HG03469 (cell line): ENCODE measurements at regions not wholly inside any gene's neighbourhood (a gene's known extent, or its start where the extent isn't known, plus 50 kb on each side); places are given as distances from the start of the nearest gene placed in this dataset.
"Not testable (repeated sequence)": the region's sequence is repeated elsewhere in the genome, so short reads cannot be mapped to it uniquely, and the experiment has no call there.

Experiments
- ATAC-seq: cut with Tn5 transposase; IDR thresholded peaks from one replicate; pipeline ENCODE4 v1.9.1; 2021; ENCODE audit warnings: mild to moderate bottlenecking, moderate library complexity, moderate number of reproducible peaks; ENCODE audit not compliant: unreplicated experiment

GRCh38 chr20:57780398-57780797, 70.6 kb upstream of the PMEPA1 start:
- ATAC-seq = no peak

- no peak for ATAC-seq
These were observed 69.7 kb upstream of the PMEPA1 start for GRCh38 chr20:57779401-57780003.

DNA sequence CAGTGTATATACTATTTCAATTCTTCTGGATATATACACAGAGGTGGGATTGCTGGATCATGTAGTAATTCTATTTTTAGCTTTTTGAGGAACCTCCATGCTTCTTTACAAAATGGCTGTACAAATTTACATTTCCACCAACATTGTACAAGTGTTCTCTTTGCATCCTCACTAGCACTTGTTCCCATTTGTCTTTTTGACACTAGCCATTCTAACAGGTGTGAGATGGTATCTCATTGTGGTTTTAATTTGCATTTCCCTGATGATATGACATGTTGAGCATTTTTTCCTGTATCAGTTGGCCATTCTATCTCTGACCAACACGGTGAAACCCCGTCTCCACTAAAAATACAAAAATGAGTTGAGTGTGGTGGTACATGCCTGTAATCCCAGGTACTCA, 68.1 kb upstream of the PMEPA1 start:
- ATAC-seq = no peak

DNA sequence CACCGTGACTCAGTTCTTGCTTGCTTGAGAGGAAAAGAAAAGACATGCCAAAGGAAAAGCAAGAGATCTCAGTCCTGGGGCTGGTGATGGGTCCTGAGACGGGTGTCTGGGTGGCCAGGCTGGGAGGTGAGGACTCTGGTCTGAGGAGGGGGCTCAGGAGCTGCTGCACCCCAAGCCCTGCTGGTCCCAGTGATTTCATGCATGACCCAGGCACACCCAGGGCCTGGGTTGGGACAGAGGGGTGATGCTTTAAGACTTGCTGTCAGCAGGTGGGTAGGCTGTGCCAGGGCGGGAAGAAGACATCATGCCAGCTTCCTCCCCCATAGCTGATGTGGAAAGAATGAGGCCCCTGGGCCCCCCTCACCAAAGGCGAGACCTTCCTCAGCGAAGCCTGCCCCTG, 65.1 kb upstream of the PMEPA1 start:
- ATAC-seq = no peak

DNA sequence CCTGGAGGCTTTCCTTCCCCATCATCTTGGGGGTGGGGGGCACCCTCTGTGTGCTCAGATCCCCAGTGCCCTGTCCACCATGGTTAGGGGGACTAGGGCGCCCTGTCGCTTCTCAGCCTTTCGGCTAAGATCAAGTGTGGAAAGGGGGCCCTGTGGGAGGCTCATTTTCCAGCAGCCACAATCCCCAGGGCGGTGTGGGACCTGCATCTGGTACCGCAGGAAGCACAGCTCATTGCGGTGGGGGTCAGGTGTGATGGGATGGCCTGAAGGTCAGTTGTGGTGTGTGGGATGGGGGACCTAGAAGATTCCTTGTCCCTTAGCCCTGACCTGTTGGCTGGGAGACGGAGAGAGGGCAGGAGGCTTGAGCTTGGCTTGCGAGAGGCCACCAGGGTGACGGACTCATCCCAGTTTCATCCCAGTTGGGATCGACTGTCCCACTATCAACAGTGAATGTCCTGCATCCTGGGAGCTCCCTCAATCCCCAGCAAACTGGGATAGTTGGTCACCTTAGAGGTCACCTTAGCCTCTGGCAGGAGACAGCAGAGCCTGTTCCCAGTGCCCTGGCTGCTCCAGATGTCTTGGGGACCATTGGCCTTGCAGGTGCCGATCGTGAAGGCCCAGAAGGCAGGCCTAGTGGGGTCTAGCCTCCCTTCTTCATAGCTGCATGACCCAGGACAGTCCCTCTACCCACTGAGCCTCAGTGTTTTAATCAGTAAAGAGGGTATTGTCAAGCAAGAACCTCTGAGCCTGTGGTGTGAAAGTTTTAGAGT, 64.5 kb upstream of the PMEPA1 start:
- ATAC-seq = no peak

- ATAC-seq = no peak
These were observed 63.4 kb upstream of the PMEPA1 start for GRCh38 chr20:57773059-57773815.

DNA sequence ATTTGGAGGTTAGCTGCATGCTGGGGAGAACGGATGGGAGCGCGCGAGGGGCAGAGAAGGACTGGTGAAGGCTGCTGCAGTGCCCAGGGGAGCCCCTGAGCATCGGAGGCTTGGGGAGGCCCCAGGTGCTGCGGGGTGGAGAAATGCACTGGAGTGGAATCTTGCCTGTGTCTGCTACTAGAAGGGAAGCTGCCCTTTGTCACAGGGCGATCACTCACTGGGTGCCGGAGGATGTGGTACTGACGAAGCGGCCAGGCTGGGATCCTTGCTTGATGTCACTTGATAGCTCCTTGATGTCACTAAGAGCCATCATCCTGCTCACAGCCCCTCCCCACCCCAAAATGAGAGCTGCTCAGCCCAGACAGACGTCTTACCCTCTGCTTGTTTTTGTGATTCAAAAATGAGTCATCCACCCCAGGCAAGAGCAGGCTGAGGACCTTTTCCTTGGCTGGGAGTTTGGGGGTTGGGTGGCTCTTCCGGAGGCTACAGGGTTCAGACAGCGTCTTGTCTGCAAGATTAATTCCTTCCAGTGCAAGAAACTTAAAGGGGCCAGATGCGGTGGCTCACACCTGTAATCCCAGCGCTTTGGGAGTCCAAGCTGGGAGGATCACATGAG, 62.6 kb upstream of the PMEPA1 start:
- no peak for ATAC-seq

- no peak for ATAC-seq
These were observed 61.3 kb upstream of the PMEPA1 start for GRCh38 chr20:57770852-57771720.

- not testable (repeated sequence) for ATAC-seq
These were observed 60.6 kb upstream of the PMEPA1 start for GRCh38 chr20:57770401-57770800.

DNA sequence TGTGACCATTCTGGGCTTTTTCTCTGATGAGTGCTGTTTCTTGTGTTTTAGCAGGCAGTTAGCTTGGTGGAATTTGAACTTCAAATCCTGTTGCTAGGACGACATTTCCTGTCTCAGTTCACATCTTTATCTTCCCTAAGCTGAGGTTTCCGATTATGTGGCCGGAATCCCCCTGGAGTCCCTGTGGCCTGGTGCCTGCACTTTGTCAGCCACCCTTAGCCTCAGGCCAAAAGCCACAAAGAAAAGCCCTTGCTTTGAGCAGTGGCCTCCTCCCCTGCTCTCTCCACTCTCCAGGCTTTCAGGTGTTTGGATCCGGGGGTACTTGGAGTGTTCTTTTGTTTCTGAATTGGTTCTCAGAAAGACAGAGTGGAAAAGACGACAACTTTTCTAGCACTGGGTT, 59.9 kb upstream of the PMEPA1 start:
- ATAC-seq = no peak

DNA sequence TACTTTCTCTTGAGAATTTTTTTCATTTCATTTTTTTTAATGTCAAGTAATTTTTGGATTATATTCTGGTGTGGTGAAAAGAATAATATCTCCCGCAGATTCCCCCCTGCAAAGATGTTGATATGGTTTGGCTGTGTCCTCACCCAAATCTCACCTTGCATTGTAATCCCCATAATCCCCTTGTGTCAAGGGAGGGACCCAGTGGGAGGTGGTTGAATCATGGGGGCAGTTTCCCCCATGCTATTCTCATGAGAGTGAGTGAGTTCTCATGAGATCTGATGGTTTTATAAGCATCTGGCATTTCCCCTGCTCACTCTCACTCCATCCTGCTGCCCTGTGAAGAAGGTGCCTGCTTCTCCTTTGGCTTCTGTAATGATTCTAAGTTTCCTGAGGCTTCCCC, 58.7 kb upstream of the PMEPA1 start:
- ATAC-seq = no peak

DNA sequence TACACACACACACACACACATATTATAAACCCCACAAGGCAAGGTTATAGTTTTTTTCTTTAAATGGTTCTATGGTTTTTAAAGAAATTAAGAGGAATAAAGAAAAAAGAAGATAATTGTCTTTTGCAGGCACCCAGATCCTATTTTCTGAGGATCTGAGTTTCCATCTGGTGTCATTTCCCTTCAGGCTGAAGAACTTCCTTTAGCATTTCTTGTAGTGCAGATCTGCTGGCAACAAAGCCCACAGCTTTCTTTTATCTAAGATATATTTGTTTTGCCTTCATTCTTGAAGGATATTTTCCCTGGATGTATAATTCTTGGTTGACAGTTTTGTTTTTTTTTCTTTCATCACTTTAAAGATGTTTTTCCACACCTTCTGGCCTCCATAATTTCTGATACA, 57.6 kb upstream of the PMEPA1 start:
- ATAC-seq = no peak

DNA sequence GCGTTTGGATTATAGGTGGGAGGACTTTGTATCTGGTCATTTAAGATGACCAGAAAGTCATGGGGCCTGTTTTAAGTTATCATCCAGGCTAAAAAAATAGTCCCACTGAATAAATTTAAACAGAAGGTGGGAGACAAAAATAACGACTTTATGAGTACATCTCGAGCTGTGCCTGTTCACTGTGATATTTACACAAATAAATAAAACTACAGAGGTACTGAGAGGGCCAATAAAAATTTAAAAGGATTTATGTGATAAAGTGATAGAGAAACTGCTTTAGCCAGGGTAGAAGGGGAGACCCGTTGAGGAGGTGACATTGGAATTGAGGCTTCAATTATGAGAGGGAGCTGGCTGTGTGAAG, 53.4 kb upstream of the PMEPA1 start:
- no peak for ATAC-seq

GRCh38 chr20:57762531-57763234, 52.9 kb upstream of the PMEPA1 start:
- no peak for ATAC-seq

GRCh38 chr20:57761413-57761734, 51.6 kb upstream of the PMEPA1 start:
- no peak for ATAC-seq

GRCh38 chr20:57760698-57761412, 51.0 kb upstream of the PMEPA1 start:
- no peak for ATAC-seq

GRCh38 chr20:57759724-57760123, 49.9 kb upstream of the PMEPA1 start:
- ATAC-seq = no peak
